Natural killer cell (primary cell): ENCODE measurements at regions not wholly inside any gene's neighbourhood (a gene's known extent, or its start where the extent isn't known, plus 50 kb on each side); places are given as distances from the start of the nearest gene placed in this dataset.

ENCODE experiments used
- ATAC-seq, 3 donors: fragments of 150-1000 bp in 2 of 3; fragments of 200-7000 bp in 1 of 3; cut with Tn5 transposase; 1 replicate in 1 of 3; 2 replicates in 2 of 3; pipeline ENCODE4 v1.10.0; 2021; ENCODE audit warnings: mild to moderate bottlenecking in 2 of 3, moderate library complexity in 2 of 3
- DNase-seq, 2 donors: peaks; one replicate each; pipeline versions ENCODE4 v3.0.0 to v3.0.0-alpha.2; 2013 to 2021; ENCODE audit warnings: mixed read lengths in 1 of 2
- H3K27ac ChIP-seq: one replicate; pipeline ENCODE4 v1.5.1; 2013; ENCODE audit warnings: mild to moderate bottlenecking, low read length
- H3K27me3 ChIP-seq: one replicate; pipeline ENCODE4 v1.6.1; 2013; ENCODE audit warnings: low read length; ENCODE audit not compliant: control insufficient read depth, insufficient read depth
- H3K36me3 ChIP-seq: one replicate; pipeline ENCODE4 v1.6.1; 2013; ENCODE audit warnings: low read length; ENCODE audit not compliant: control insufficient read depth, insufficient read depth
- H3K4me1 ChIP-seq: one replicate; pipeline ENCODE4 v1.6.1; 2013; ENCODE audit warnings: low read length; ENCODE audit not compliant: control insufficient read depth, insufficient read depth
- H3K4me3 ChIP-seq: one replicate; pipeline ENCODE4 v1.5.1; 2013; ENCODE audit warnings: low read length
- H3K9me3 ChIP-seq: one replicate; pipeline ENCODE4 v1.6.1; 2013; ENCODE audit warnings: low read length; ENCODE audit not compliant: control insufficient read depth, insufficient read depth
- H3K27ac Mint-ChIP-seq, 2 donors: one replicate each; pipeline ENCODE4 v1.8.0; 2022; ENCODE audit warnings: mild to moderate bottlenecking in 2 of 2, mixed read lengths in 2 of 2, moderate library complexity in 1 of 2
- H3K27me3 Mint-ChIP-seq, 2 donors: one replicate each; pipeline ENCODE4 v1.8.0; 2022; ENCODE audit warnings: low read depth in 2 of 2, mixed read lengths in 2 of 2
- H3K36me3 Mint-ChIP-seq: one replicate; pipeline ENCODE4 v1.8.0; 2022; ENCODE audit warnings: mixed read lengths
- H3K4me1 Mint-ChIP-seq, 2 donors: one replicate each; pipeline ENCODE4 v1.8.0; 2022; ENCODE audit warnings: mixed read lengths in 2 of 2
- H3K4me3 Mint-ChIP-seq: one replicate; pipeline ENCODE4 v1.8.0; 2022; ENCODE audit warnings: mild to moderate bottlenecking, moderate library complexity, mixed read lengths
- H3K9me3 Mint-ChIP-seq, 2 donors: one replicate each; pipeline ENCODE4 v1.8.0; 2022; ENCODE audit warnings: mixed read lengths in 2 of 2
- WGBS: methylation state at CpG from one replicate; pipeline ENCODE4 v1.1.7; 2013; ENCODE audit warnings: missing lambda C conversion rate; ENCODE audit not compliant: insufficient coverage; 5-methylcytosine and 5-hydroxymethylcytosine counted together
- intact Hi-C: fragments of 100-400 bp; cut with micrococcal nuclease; formaldehyde crosslinking; loops from one replicate; pipeline ENCODE4 v1.14.2; 2022
- TF ChIP-seq, protein P1 (sequence below): fragments of 200-600 bp; IDR thresholded peaks from one replicate; pipeline ENCODE4 v1.8.0; 2022; ENCODE audit warnings: antibody characterized with exemption

DNA sequence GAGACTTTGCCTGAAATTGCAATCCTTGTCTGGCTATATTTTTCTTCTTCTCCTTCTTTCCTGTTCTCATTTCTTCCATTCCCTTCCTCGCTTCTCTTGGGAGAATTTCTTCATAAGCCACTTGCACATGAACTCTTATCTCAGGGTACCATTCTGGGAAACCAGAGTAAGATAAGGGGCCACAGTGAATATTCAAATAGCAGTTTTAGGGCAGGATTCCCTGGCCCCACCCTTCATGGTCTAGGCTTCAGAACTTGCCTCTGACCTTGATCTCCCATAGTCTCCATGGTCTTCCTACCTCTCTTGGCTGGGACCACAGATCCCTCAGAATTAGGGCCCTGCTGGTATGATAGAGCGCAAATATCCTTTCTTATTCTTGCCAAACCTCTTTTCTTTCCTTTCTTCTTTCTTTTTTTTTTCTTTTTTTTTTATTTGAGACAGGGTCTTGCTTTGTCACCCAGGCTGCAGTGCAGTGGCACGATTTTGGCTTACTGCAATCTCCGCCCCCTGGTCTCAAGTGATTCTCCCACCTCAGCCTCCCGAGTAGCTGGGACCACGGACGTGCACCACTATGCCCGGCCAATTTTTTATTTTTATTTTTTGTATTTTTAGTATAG lies 123.0 kb upstream of the CITED2 start:
- H3K36me3 Mint-ChIP-seq = no peaks in the 10 kb centered on the region
- Histone ChIP-seq H3K36me3 (no peaks in the 10 kb centered on the region), H3K27me3 (no peaks in the 10 kb centered on the region), H3K9me3 (no peaks in the 10 kb centered on the region), H3K4me3 (no peak overlapping the region), H3K4me1 (no peaks in the 10 kb centered on the region), H3K27ac (no peak overlapping the region)
- TF ChIP-seq, protein P1, sequence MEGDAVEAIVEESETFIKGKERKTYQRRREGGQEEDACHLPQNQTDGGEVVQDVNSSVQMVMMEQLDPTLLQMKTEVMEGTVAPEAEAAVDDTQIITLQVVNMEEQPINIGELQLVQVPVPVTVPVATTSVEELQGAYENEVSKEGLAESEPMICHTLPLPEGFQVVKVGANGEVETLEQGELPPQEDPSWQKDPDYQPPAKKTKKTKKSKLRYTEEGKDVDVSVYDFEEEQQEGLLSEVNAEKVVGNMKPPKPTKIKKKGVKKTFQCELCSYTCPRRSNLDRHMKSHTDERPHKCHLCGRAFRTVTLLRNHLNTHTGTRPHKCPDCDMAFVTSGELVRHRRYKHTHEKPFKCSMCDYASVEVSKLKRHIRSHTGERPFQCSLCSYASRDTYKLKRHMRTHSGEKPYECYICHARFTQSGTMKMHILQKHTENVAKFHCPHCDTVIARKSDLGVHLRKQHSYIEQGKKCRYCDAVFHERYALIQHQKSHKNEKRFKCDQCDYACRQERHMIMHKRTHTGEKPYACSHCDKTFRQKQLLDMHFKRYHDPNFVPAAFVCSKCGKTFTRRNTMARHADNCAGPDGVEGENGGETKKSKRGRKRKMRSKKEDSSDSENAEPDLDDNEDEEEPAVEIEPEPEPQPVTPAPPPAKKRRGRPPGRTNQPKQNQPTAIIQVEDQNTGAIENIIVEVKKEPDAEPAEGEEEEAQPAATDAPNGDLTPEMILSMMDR = no peak
- intact Hi-C loops = no loop called here
- H3K4me3 Mint-ChIP-seq = no peak overlapping the region
- DNase-seq (no peak), ATAC-seq (no peak)
- no peaks in the 10 kb centered on the region for H3K4me1 Mint-ChIP-seq
- no peak overlapping the region for H3K27ac Mint-ChIP-seq
- H3K27me3 Mint-ChIP-seq = no peaks in the 10 kb centered on the region
- WGBS = 89% methylated on average over 6 of the region's 8 CpGs
- no peaks in the 10 kb centered on the region for H3K9me3 Mint-ChIP-seq

DNA sequence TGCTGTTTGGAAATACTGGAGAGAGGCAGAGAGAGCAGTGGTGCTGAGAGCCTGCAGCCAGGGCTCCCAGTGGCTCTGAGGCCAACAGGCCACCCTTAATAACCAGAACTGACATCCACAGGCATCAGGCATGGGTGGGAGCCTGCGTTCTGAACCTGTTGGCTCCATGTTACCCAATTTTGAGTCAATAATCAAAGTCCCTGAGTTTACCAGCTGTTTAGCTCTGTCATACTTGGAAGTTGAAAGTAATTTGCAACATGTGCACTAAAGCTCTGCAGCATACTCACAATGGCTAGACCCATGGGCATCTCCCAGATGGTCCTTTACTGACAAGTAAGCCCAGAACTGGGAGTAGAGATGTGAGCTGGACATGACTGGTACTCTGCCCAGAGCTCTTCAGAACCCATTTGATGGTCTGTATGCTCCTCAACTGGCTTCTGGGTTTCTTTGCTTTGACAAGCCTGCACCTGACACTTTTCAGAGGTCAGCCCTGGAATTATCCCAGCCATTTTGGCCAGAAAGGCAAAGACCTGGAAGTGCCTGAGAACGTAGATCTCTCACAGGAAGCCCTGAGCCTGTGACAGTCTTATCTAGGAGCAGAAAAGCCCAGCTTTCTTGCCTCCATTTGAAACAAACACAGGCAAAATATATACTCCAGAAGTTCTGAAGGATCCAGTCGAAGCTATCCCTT lies 122.4 kb upstream of the CITED2 start:
- Mint-ChIP-seq H3K27ac (no peak overlapping the region), H3K27me3 (no peaks in the 10 kb centered on the region), H3K9me3 (no peaks in the 10 kb centered on the region), H3K36me3 (no peaks in the 10 kb centered on the region), H3K4me3 (no peak overlapping the region), H3K4me1 (no peaks in the 10 kb centered on the region)
- DNase-seq = no peak
- intact Hi-C loops = no loop called here
- whole genome bisulfite sequencing = 77% methylated on average over 3 of the region's 3 CpGs
- Histone ChIP-seq H3K27ac (no peak overlapping the region), H3K4me3 (no peak overlapping the region), H3K9me3 (no peaks in the 10 kb centered on the region), H3K36me3 (no peaks in the 10 kb centered on the region), H3K27me3 (no peaks in the 10 kb centered on the region), H3K4me1 (no peaks in the 10 kb centered on the region)
- TF ChIP-seq, protein P1 = no peak
- ATAC-seq = no peak

DNA sequence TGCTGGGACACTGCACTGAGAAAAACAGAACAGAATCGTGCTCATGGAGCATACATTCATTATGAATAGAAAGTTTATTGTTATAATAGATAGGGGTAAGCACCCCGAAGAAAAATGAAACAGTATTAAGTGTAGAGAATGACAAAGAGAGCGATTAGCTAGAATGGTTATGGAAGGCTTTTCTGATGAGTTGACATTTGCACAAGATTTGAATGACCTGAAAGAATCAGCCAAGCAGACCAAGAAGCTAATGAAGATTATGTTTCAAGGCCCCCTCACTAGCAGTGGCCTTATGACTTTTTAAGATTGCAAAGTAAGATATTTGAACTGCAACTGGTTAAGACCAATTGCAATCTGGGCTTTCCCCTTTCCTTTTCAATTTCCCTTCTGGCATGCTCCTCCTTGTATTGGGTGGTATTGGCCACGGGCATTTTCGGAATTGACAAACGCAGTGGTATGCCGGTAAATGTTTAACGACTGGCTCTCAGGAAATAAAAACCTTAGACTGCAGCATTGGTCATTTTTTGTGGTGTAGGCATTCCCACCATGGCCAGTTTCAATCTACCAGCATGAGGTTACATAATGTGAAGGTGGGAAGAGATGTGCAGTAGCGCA lies 120.0 kb upstream of the CITED2 start:
- ATAC-seq (no peak), DNase-seq (no peak)
- intact Hi-C loops = no loop called here
- no peak overlapping the region for H3K4me3 ChIP-seq
- peaks cover 7 to 11% of the 10 kb centered on the region in 2 donors for H3K4me1 Mint-ChIP-seq
- no peaks in the 10 kb centered on the region for H3K9me3 ChIP-seq
- H3K36me3 ChIP-seq = no peaks in the 10 kb centered on the region
- no peaks in the 10 kb centered on the region for H3K9me3 Mint-ChIP-seq
- H3K36me3 Mint-ChIP-seq = no peaks in the 10 kb centered on the region
- WGBS = 93% methylated on average over 9 of the region's 9 CpGs
- no peak overlapping the region for H3K27ac Mint-ChIP-seq
- TF ChIP-seq, protein P1 = no peak
- no peaks in the 10 kb centered on the region for H3K27me3 ChIP-seq
- H3K27ac ChIP-seq = no peak overlapping the region
- H3K4me3 Mint-ChIP-seq = no peak overlapping the region
- no peaks in the 10 kb centered on the region for H3K27me3 Mint-ChIP-seq
- no peaks in the 10 kb centered on the region for H3K4me1 ChIP-seq
